ENCODE measurements at regions not wholly inside any gene's neighbourhood (a gene's known extent, or its start where the extent isn't known, plus 50 kb on each side); places are given as distances from the start of the nearest gene placed in this dataset.

DNA sequence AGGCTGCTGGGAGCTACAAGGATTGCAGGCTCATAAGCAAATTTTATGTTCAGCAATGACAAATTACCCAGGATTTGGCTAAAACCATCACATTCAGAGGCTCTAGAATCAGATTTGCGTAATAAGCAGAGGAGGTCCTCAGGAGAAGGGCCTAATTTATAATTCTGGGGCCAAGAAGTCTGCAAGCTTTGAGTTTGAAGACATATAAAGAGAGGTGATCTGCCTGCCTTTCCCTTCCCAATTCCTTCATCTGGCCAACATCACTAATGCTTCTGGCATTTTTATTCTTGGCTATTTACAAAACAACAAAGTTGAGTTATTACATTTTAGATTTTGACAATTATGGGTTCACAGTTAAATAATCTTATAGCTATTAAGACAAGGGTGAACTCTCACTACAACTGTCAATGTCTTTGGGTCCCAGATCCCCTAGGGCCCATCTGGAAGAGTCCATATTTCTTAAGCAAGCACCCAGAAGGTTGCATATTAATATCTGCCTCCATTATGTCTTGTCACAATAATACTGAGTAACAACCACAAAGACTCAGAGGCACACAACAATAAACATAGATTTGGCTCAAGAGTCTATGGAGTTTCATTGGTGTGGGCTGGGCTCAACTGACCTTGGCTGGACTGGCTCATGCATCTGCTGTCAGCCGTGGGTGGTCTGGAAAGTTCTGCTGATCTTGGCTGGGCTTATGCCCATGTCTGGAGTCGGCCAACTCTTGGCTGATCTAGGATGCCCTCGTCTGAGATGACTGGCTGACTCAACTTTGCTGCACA, 67.2 kb upstream of the CD82 start:
- DNase-seq = no peak

GRCh38 chr11:44502506-44502905, 63.0 kb upstream of the CD82 start:
- DNase-seq = no peak

GRCh38 chr11:44505581-44506054, 59.8 kb upstream of the CD82 start:
- no peak for DNase-seq

GRCh38 chr11:44506375-44507016, 59.0 kb upstream of the CD82 start:
- DNase-seq = no peak

- DNase-seq = no peak
Observed at GRCh38 chr11:44507491-44507890, 58.0 kb upstream of the CD82 start.

DNA sequence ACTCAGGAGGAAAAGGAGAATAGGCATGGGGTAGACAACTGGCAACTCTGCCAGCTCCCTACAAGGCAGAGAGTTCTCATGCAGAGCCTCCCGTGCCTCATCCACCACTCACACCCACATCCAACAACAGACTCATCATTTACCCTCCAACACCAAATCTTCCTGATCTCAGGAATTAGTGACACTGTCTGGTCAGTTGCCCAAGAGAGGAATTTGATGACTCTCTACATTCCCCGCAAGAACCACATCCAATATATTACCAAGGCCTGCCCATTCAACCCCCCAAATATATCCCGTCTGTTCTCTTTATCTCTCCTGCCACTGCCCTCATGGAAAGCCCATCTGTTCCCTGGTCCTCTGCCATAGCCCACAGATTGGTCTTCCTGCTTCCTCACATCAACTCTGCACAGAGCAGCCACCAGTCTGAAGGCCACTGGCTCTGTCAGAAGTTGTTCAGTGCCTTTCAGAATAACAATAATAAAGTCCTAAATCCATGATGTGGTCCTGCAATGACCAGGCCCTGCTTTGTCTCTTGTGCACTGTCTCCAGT, 57.5 kb upstream of the CD82 start:
- no peak for DNase-seq

DNA sequence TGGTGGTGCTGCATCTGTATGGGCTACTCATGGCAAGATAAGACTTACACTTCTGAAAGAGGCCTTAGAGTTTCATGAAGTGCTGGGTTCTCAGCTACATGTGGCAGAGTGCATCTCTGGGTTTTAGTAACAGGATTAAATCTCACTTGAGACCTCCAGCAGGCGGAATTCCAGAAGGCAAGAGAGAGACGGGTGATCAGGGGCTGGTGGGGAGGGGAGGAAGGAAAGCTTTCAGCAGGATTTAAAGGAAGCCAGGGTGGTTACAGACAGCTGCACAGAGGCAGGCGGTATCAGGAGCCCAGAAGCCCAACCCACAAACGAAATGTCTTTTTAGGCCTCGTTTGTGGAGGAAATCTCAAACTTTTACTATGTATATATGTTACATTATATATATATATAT, 56.2 kb upstream of the CD82 start:
- no peak for DNase-seq

- DNase-seq = no peak
Observed at GRCh38 chr11:44510372-44510771, 55.1 kb upstream of the CD82 start.

DNA sequence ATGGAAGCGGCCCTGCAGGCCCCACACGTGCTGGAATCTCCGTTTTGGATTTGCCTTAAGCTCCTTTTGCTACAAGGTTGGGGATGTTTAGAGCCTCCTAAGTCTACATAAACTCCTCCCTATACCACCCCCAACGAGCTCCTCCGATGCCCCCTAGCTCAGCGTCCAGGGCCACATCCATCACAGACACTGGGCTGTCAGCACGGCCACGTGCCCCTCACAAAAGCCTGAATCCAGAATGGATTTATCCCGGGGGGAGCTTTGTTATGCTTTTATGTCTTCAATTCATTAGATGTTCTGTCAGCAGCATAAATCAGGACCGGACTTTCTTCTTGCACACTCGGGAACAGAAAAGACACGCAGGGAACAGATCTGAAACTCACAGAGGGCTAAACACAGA, 52.6 kb upstream of the CD82 start:
- no peak for DNase-seq

DNA sequence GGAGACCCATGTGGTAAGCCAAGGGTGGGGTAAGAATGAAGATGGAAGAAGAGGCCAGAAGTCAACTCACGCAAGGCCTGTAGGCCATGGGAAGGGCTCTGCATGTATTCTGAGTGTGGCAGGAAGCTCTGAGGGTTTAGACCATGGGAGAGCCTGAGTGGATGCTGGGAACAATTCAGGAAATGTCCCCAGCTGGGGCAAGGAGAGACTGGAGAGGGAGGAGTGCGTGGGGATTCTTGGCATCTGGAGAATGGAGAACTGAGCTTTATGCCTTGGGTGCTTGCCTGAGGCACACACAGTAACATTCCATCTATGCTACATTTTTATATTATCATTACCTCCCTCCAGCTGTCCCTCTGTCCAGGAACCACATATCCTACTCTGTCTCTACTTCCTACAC, 50.4 kb upstream of the CD82 start:
- DNase-seq = no peak

Measured in amniotic stem cell (primary cell).